GM18508 (cell line): ENCODE measurements at regions not wholly inside any gene's neighbourhood (a gene's known extent, or its start where the extent isn't known, plus 50 kb on each side); places are given as distances from the start of the nearest gene placed in this dataset.

Experiments used
- ATAC-seq: cut with Tn5 transposase; IDR thresholded peaks from one replicate; pipeline ENCODE4 v1.9.1; 2021; ENCODE audit warnings: moderate number of reproducible peaks; ENCODE audit not compliant: insufficient read depth, unreplicated experiment

GRCh38 chr7:42469341-42469740, 232.3 kb upstream of the GLI3 start:
- ATAC-seq: no peak

- ATAC-seq: no peak
Observed at GRCh38 chr7:42468471-42468870, 231.5 kb upstream of the GLI3 start.

GRCh38 chr7:42461537-42461936, 224.5 kb upstream of the GLI3 start:
- ATAC-seq: no peak

DNA sequence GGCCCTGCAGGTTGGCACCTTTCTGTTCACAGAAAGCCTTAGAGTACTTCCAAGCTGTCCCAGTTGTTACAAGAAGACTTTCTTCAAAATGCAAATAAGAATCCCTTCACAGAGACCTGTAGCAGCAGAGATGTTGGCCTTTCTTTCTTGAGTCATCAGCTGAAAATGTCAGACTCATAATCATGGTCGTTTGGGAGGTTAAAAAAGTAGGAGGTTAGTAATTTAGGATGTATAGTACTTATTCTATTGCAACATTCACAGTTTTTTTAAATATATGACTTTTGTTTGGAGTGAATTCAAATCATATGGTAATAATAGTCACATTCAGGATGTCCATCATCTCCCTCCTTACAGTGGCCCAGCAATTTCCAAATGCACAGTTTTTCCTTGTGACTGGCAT, 223.9 kb upstream of the GLI3 start:
- ATAC-seq: no peak

GRCh38 chr7:42460148-42460547, 223.1 kb upstream of the GLI3 start:
- ATAC-seq: no peak

DNA sequence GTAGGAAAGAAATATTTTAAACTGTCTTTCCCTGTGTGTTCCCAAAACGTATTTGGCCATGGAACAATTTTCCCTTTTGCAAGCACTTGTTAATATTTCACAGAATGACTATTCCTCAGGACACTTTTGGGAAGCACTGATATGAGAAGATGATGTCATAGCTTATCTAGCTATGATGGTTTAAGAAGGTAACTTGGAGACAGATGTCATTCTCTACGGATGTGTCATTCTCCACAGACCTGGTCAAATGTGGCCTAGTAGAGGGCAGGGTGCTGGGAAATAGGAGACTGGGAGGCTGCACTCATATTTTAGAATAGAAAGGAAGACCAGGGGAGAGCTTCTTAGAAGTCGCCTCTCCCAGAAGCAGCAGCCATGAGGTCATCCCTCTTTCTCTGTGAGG, 220.7 kb upstream of the GLI3 start:
- ATAC-seq: no peak

GRCh38 chr7:42456756-42457276, 219.8 kb upstream of the GLI3 start:
- no peak for ATAC-seq

- ATAC-seq: no peak
Observed at GRCh38 chr7:42456267-42456666, 219.3 kb upstream of the GLI3 start.

- no peak for ATAC-seq
Observed at GRCh38 chr7:42453931-42454361, 216.9 kb upstream of the GLI3 start.

DNA sequence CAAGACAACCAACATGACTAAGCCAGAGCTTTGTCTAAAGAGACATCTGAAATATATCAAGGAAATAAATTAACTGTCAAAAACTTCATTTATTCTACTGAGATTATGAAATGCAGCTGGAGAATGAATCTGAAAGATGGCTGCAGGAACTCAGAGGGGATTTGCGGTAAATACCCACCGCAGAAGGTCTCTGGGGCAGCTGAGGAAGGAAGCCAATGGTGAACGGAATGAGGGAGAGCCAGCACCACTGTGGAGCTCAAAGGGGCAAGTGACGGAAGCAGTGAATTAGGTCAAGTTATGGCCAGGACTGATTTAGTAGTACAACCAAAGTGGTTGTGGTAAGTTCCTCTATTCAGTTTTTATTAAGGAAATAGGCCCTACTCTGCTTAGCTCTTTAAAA, 215.3 kb upstream of the GLI3 start:
- ATAC-seq: no peak

DNA sequence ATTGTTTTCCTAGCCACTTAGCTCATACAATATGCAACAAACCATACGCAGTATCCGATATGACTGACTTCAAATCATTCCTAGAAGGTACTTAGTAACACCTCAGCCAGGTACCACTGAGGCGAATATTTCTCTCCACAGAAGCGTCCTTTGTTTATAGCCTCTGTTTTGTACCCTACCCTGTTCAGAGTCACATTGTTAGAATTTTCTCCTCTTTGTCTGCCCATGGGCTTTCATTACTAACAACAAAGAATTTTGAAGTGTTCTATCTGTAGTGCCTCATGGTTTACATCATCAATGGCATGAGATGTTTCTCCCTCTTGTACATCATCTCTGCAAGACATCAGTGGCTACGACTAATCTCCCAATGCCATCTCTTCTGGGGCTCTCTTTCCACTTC, 212.4 kb upstream of the GLI3 start:
- ATAC-seq: no peak

GRCh38 chr7:42448901-42449300, 211.9 kb upstream of the GLI3 start:
- ATAC-seq: no peak

- no peak for ATAC-seq
Observed at GRCh38 chr7:42445691-42446090, 208.7 kb upstream of the GLI3 start.

- no peak for ATAC-seq
Observed at GRCh38 chr7:42440951-42441350, 203.9 kb upstream of the GLI3 start.

DNA sequence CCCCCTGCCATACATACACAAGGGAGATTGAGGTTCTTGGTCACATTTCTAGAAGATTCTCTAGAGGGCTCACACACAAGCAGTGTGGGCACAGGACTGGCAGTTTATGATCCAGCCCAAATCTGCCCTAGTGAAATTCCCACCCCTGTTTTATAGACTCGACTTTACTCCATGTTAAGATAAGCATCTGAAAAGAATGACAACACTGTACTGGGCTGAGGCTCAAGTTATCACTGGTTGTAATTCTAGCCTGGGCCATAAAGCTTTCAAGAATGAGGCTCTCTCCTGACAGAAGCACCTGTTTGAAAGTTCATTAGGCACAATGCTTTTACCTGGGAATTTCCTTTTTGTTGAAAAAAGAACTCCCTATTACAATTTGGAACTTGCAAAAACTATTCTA, 195.6 kb upstream of the GLI3 start:
- no peak for ATAC-seq

- ATAC-seq: no peak
Observed at GRCh38 chr7:42431873-42432272, 194.9 kb upstream of the GLI3 start.

DNA sequence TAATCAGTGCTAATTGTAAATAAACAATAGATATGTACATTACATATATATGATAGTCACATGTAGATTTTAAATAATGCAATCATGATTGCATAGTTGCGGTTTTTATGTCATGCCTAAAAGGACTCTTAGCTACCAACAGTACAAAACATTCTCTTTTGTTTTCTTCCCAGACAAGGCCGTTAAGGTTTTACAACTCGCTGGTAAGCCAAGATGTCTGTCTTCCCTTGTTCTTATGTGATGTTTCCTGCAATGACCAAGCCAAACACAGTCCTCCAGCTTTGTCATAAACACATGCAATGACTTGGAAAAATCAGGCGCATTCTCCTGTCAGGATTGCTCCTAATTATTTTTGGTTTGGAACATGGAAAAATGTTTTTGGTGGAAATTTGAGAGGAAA, 192.3 kb upstream of the GLI3 start:
- no peak for ATAC-seq

GRCh38 chr7:42426163-42426562, 189.2 kb upstream of the GLI3 start:
- no peak for ATAC-seq

- ATAC-seq: no peak
Observed at GRCh38 chr7:42414941-42415505, 178.0 kb upstream of the GLI3 start.

DNA sequence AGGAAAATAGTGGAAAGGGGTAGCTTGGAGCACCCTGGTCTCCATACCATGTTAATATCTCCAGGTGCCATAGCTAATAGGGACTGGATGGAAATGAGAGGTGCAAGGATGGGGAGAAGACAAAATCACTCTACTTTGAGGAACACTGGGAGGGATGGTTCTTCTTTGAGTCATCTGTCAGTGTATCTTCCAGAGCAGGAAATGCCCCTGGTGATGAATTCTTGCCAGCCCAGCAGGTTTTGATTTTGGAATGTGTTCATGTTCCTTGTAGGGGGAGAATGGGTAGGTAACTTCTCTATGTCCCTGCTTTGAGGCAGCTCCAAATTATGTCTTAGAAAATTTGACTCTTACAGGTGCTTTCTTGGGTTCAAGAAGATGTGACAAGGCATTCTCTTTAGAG, 177.0 kb upstream of the GLI3 start:
- no peak for ATAC-seq

GRCh38 chr7:42409296-42409695, 172.3 kb upstream of the GLI3 start:
- no peak for ATAC-seq

- no peak for ATAC-seq
Observed at GRCh38 chr7:42407833-42408232, 170.8 kb upstream of the GLI3 start.
